BLaER1 treated with 17β-estradiol and CSF1 and Interleukin-3, amounts not matched to agents 10 nM and 100 nM (cell line): ENCODE measurements at regions not wholly inside any gene's neighbourhood (a gene's known extent, or its start where the extent isn't known, plus 50 kb on each side); places are given as distances from the start of the nearest gene placed in this dataset.
"Not testable (repeated sequence)": the region's sequence is repeated elsewhere in the genome, so short reads cannot be mapped to it uniquely, and the experiment has no call there.

ENCODE experiments used
- H3K27ac ChIP-seq, 11 experiments: shearing (Covaris generic); formaldehyde crosslinking; 2 replicates each; pipeline ENCODE4 v1.8.1; 2022
- H3K27me3 ChIP-seq, 11 experiments: shearing (Covaris generic); formaldehyde crosslinking; 2 replicates each; pipeline ENCODE4 v1.8.1; 2022
- H3K36me3 ChIP-seq, 11 experiments: shearing (Covaris generic); formaldehyde crosslinking; 2 replicates each; pipeline ENCODE4 v1.8.1; 2022
- H3K4me1 ChIP-seq, 10 experiments: shearing (Covaris generic); formaldehyde crosslinking; 2 replicates each; pipeline ENCODE4 v1.8.1; 2022
- H3K4me2 ChIP-seq, 11 experiments: shearing (Covaris generic); formaldehyde crosslinking; 2 replicates each; pipeline ENCODE4 v1.8.1; 2022
- H3K4me3 ChIP-seq, 10 experiments: shearing (Covaris generic); formaldehyde crosslinking; 2 replicates each; pipeline ENCODE4 v1.8.1; 2022
- H3K9ac ChIP-seq, 11 experiments: shearing (Covaris generic); formaldehyde crosslinking; 2 replicates each; pipeline ENCODE4 v1.8.1; 2022
- H3K9me3 ChIP-seq, 11 experiments: shearing (Covaris generic); formaldehyde crosslinking; replicated peaks in 1 of 11; 2 replicates each; pipeline ENCODE4 v1.8.1; 2022
- H4K20me1 ChIP-seq, 11 experiments: shearing (Covaris generic); formaldehyde crosslinking; 2 replicates each; pipeline ENCODE4 v1.8.1; 2022
- Cebpa-rat ChIP-seq, 11 experiments: shearing (Covaris generic); IDR thresholded peaks; 2 replicates each; pipeline ENCODE4 v1.8.1; 2022

DNA sequence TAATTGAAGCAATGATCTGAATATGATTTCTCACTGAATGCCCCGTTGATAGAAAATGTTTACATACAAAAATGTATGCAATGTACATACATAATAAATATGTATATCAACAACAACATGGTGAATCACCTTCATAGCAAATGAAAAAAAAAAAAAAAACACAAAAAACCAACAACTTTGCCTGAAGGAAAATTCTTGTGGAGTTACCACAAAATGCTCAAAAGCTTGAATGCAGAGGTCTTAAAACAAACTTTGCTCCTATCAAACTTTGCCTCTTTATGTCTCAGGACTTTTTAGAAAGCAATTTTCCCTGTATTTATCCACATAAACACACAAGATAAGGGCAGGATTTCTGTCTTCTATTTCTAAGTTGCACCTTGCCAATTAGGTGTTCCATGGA is 92.9 kb upstream of the SIX2 start:
- Histone ChIP-seq H4K20me1 (no peaks in the 10 kb centered on the region), H3K4me3 (no peak overlapping the region), H3K27ac (no peak overlapping the region), H3K27me3 (no peaks in the 10 kb centered on the region), H3K9ac (no peak overlapping the region), H3K9me3 (peaks cover 0 to 11% (median 3%) of the 10 kb centered on the region in 11 experiments; a peak in 8 of 22 replicates), H3K4me1 (no peaks in the 10 kb centered on the region), H3K4me2 (no peak overlapping the region), H3K36me3 (no peaks in the 10 kb centered on the region)
- no peak for TF ChIP-seq Cebpa-rat (IDR thresholded peaks at IDR 0.05)

DNA sequence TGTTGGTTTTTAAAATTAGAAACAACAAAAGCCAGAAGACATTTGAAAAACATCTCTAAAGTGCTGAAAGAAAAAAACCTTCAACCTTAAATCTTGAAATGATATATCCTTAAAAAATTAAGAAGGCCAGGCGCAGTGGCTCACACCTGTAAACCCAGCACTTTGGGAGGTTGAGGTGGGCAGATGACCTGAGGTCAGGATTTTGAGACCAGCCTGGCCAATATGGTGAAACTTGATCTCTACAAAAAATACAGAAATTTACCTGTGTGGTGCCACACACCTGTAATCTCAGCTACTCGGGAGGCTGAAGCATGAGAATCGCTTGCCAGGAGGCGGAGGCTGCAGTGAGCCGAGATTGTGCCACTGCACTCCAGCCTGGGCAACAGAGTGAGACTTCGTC is 87.7 kb upstream of the SIX2 start:
- H3K27me3 ChIP-seq: no peaks in the 10 kb centered on the region
- peaks cover 0 to 11% (median 3%) of the 10 kb centered on the region in 11 experiments; a peak in 7 of 22 replicates for H3K9me3 ChIP-seq
- no peaks in the 10 kb centered on the region for H4K20me1 ChIP-seq
- no peak overlapping the region for H3K4me3 ChIP-seq
- no peaks in the 10 kb centered on the region for H3K36me3 ChIP-seq
- no peak for TF ChIP-seq Cebpa-rat (IDR thresholded peaks at IDR 0.05)
- H3K27ac ChIP-seq: no peak overlapping the region
- H3K9ac ChIP-seq: no peak overlapping the region
- H3K4me2 ChIP-seq: no peak overlapping the region
- peaks cover 0 to 6% (median 0%) of the 10 kb centered on the region in 10 experiments; a peak in 1 of 20 replicates for H3K4me1 ChIP-seq

- H3K4me1 ChIP-seq, H3K27ac ChIP-seq, H4K20me1 ChIP-seq, H3K9ac ChIP-seq, H3K4me2 ChIP-seq, H3K36me3 ChIP-seq, H3K27me3 ChIP-seq, H3K4me3 ChIP-seq: not testable (repeated sequence)
- peaks cover 0 to 11% (median 3%) of the 10 kb centered on the region in 11 experiments; a peak in 8 of 22 replicates for H3K9me3 ChIP-seq
Observed at GRCh38 chr2:45096038-45096437, 86.8 kb upstream of the SIX2 start.

DNA sequence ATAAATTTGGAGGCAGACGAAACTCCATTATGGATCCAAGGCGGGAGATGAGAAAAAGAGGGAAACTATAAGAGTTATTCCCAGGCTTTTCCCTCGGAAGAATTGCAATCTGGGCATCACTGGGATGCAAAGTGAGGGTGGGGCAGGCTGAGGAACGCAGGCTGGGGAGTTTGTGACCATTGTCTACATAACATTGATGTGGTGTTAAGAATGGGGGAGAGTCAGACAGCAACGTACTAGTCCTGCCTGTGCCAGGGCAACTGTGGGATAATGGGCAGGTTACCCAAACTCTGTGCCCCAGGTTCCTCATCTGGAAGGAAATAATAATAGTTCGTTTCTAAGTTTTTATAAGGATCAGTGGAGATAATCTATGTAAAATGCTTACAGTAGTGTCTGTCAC is 84.4 kb upstream of the SIX2 start:
- TF ChIP-seq Cebpa-rat (IDR thresholded peaks at IDR 0.05): no peak
- H3K4me3 ChIP-seq: no peak overlapping the region
- H3K27me3 ChIP-seq: no peaks in the 10 kb centered on the region
- H3K4me2 ChIP-seq: no peak overlapping the region
- H3K9me3 ChIP-seq: no peaks in the 10 kb centered on the region; a peak in 3 of 22 replicates
- H4K20me1 ChIP-seq: no peaks in the 10 kb centered on the region
- H3K4me1 ChIP-seq: peaks cover 0 to 7% (median 0%) of the 10 kb centered on the region in 10 experiments; a peak in 3 of 20 replicates
- no peak overlapping the region for H3K9ac ChIP-seq
- H3K36me3 ChIP-seq: no peaks in the 10 kb centered on the region
- H3K27ac ChIP-seq: no peak overlapping the region

DNA sequence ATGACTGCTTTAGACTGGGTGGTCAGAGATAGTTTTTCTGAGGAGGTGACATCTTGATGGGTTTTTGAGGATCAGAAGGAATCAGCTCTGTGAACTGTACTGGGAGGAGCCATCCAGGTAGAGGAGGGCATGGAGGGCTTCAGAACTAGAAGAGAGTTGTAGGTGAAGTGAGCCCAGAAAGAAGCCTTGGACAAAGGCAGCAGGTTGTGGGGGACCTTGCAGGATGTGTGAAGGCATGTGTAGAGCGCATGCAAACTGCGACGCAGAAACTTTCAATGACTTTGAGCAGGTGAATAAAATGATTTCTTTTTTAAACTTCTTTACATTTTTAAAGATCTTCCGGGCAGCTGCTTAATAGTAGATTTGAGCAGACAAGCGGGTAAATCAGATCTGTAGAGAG is 83.9 kb upstream of the SIX2 start:
- Histone ChIP-seq H3K27ac (no peak overlapping the region), H3K4me3 (no peak overlapping the region), H3K4me1 (peaks cover 0 to 7% (median 0%) of the 10 kb centered on the region in 10 experiments; a peak in 3 of 20 replicates), H4K20me1 (no peaks in the 10 kb centered on the region), H3K9ac (no peak overlapping the region), H3K27me3 (no peaks in the 10 kb centered on the region), H3K36me3 (no peaks in the 10 kb centered on the region), H3K9me3 (no peaks in the 10 kb centered on the region; a peak in 3 of 22 replicates), H3K4me2 (no peak overlapping the region)
- no peak for TF ChIP-seq Cebpa-rat (IDR thresholded peaks at IDR 0.05)

- no peak overlapping the region for H3K27ac ChIP-seq
- no peaks in the 10 kb centered on the region for H3K27me3 ChIP-seq
- no peak overlapping the region for H3K4me3 ChIP-seq
- peaks cover 0 to 14% (median 0%) of the 10 kb centered on the region in 10 experiments; a peak in 4 of 20 replicates for H3K4me1 ChIP-seq
- H4K20me1 ChIP-seq: no peaks in the 10 kb centered on the region
- no peak for TF ChIP-seq Cebpa-rat (IDR thresholded peaks at IDR 0.05)
- H3K36me3 ChIP-seq: no peaks in the 10 kb centered on the region
- H3K4me2 ChIP-seq: no peak overlapping the region; a peak in 2 of 22 replicates
- peaks cover 0 to 5% (median 0%) of the 10 kb centered on the region in 11 experiments; a peak in 3 of 22 replicates for H3K9me3 ChIP-seq
- no peak overlapping the region for H3K9ac ChIP-seq
Observed at GRCh38 chr2:45089554-45090261, 80.5 kb upstream of the SIX2 start.

DNA sequence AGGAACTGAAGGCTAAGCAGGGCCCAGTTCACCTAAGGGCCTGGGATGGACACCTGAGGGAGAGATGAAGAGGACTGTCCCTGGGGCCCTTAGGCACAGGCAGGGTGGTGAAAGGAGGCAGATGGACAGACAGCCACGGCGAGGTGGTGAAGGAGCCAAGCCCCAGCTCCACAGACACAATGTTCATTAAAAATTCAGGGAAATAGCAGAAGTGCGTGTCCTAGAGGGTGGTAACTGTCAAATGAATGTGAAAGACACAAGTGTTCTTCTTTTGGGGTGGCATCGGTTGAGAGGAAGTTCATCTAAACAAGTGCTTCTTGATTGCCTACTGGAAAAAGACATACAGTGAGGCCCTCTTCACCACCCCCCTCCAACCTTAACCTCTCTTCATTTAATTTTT is 76.2 kb upstream of the SIX2 start:
- peaks cover 0 to 23% (median 3%) of the 10 kb centered on the region in 10 experiments; a peak in 6 of 20 replicates for H3K4me1 ChIP-seq
- TF ChIP-seq Cebpa-rat (IDR thresholded peaks at IDR 0.05): no peak
- H3K27me3 ChIP-seq: no peaks in the 10 kb centered on the region
- H3K36me3 ChIP-seq: no peaks in the 10 kb centered on the region
- H4K20me1 ChIP-seq: no peaks in the 10 kb centered on the region
- no peak overlapping the region for H3K9ac ChIP-seq
- H3K27ac ChIP-seq: no peak overlapping the region
- no peak overlapping the region for H3K4me3 ChIP-seq
- H3K9me3 ChIP-seq: peaks cover 0 to 5% (median 0%) of the 10 kb centered on the region in 11 experiments; a peak in 2 of 22 replicates
- peak overlapping the region in 1 of 11 experiments; percentile 21; a peak in 2 of 22 replicates for H3K4me2 ChIP-seq

DNA sequence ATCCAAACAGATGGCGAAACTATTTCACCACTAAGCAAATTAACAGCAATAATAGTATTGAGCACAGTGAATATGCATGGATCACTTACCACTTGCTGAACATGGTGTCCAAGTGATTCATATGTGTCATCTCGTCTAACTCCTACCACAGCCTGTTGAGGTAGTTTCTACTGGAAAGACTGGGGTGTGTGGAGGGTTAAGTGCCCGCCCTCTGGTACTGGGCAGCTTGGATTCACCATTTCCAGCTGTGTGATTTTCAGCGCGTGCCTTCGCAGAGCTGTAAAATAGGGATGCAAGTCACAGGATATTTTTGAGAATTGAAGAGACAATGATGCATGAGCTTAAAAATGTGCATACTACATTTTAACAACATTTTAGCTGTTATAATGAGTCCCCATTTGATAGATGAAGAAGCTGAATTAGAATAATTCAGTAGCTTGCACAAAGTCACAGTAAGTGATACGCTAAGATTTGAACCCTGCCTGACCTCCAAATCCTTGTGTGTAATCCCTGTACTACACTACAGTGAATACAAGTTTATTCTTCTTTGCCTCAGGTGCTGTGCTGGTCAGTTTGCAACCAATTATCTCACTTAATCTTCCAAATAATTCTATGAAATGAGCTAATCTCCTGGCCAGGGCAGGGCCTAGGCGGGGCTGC is 75.2 kb upstream of the SIX2 start:
- no peak overlapping the region for H3K4me3 ChIP-seq
- no peak overlapping the region; a peak in 1 of 22 replicates for H3K4me2 ChIP-seq

DNA sequence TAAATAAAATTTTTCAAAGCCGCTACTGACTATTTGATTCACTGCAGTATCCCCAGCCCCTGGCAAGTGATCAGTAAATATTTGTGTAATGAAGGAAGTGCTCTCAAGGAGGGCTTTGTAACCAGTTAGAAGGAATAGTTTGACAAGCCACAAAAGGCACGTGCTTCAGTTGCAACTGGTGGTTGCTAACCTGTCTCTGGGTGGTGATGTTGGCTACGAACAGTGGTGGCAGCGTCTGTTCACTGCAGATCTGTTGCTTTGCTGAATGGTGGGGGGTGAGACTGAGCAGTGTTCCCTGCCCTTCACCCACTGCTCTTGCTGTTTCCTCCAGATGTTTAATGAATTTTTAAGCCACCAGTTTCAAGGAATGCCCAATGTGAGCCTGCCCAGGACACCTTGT is 73.9 kb upstream of the SIX2 start:
- Histone ChIP-seq H3K9ac (no peak overlapping the region), H3K9me3 (peaks cover 0 to 5% (median 0%) of the 10 kb centered on the region in 11 experiments; a peak in 2 of 22 replicates), H3K4me1 (peaks cover 0 to 15% (median 3%) of the 10 kb centered on the region in 10 experiments; a peak in 6 of 20 replicates), H3K27me3 (no peaks in the 10 kb centered on the region), H3K4me3 (no peak overlapping the region), H3K4me2 (peak overlapping the region in 7 of 11 experiments; percentile 3 to 36 (median 18); a peak in 8 of 22 replicates), H3K36me3 (no peaks in the 10 kb centered on the region), H4K20me1 (no peaks in the 10 kb centered on the region), H3K27ac (no peak overlapping the region)
- no peak for TF ChIP-seq Cebpa-rat (IDR thresholded peaks at IDR 0.05)

More for the DNA sequence above, 75.2 kb upstream of the SIX2 start:
- H3K9ac ChIP-seq: no peak overlapping the region
- H3K27me3 ChIP-seq: no peaks in the 10 kb centered on the region
- no peak for TF ChIP-seq Cebpa-rat (IDR thresholded peaks at IDR 0.05)
- peaks cover 0 to 17% (median 3%) of the 10 kb centered on the region in 10 experiments; a peak in 6 of 20 replicates for H3K4me1 ChIP-seq
- no peaks in the 10 kb centered on the region for H3K36me3 ChIP-seq
- no peaks in the 10 kb centered on the region for H4K20me1 ChIP-seq
- H3K9me3 ChIP-seq: peaks cover 0 to 5% (median 0%) of the 10 kb centered on the region in 11 experiments; a peak in 2 of 22 replicates
- H3K27ac ChIP-seq: no peak overlapping the region
